Loucy (cell line): ENCODE measurements at regions not wholly inside any gene's neighbourhood (a gene's known extent, or its start where the extent isn't known, plus 50 kb on each side); places are given as distances from the start of the nearest gene placed in this dataset.

Source experiments
- EZH2phosphoT487 ChIP-seq: fragments of 200-600 bp; IDR thresholded peaks from 2 replicates; pipeline ENCODE4 v1.6.1; 2018; ENCODE audit warnings: antibody characterized with exemption, mild to moderate bottlenecking, moderate library complexity, borderline replicate concordance
- TF ChIP-seq, protein P1 (sequence below): fragments of 200-600 bp; sonication (generic); conservative IDR thresholded peaks from 2 replicates; pipeline ENCODE4 v1.5.1; 2014; ENCODE audit warnings: mild to moderate bottlenecking, antibody characterized with exemption, low read length

DNA sequence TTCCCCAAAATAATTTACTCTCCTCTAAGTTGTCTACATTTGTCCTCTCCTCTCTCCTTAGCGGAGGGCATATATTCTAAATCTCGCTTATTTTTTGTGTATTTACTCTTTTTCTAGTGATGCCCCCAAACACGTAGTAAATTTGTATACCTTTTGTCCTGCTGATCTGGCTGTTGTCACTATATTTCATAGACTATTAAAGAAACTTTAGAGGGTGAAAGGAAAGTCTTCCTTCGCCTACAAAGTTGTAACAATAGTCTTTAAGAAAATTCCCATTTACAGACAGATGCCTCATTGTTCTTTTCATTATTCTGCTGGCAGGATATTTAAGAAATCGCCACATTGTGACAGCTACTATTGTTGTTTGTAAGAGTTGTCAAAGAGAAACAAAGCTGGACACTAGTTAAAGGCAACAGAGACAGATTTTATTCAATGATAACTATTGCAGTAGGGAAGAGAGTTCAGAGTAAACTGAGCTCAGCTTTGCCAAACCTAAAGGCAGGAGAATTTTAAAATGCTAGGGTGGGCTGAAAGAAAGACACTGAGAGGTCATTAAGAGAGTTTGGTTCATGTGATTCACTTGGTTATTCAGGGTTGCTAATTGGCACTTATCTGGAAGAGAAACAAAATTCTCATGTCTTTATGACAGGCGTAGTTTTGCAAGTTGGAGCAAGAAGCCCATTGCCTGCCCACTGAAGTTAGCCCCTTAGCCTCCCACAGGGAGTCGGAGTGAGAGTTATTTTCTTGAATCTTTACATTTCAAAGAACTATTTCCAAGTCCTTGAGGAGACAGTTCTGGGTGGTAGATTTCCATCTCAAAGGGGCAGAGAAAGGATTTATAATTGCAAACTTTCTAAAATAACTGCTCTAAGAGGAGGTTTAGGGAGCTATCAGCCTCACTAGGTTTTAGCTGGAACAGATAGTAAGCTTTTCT is 1272.5 kb upstream of the SEL1L start:
- TF ChIP-seq, protein P1, sequence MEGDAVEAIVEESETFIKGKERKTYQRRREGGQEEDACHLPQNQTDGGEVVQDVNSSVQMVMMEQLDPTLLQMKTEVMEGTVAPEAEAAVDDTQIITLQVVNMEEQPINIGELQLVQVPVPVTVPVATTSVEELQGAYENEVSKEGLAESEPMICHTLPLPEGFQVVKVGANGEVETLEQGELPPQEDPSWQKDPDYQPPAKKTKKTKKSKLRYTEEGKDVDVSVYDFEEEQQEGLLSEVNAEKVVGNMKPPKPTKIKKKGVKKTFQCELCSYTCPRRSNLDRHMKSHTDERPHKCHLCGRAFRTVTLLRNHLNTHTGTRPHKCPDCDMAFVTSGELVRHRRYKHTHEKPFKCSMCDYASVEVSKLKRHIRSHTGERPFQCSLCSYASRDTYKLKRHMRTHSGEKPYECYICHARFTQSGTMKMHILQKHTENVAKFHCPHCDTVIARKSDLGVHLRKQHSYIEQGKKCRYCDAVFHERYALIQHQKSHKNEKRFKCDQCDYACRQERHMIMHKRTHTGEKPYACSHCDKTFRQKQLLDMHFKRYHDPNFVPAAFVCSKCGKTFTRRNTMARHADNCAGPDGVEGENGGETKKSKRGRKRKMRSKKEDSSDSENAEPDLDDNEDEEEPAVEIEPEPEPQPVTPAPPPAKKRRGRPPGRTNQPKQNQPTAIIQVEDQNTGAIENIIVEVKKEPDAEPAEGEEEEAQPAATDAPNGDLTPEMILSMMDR: no peak
- no peak for TF ChIP-seq EZH2phosphoT487
